ENCODE measurements at regions not wholly inside any gene's neighbourhood (a gene's known extent, or its start where the extent isn't known, plus 50 kb on each side); places are given as distances from the start of the nearest gene placed in this dataset.

DNA sequence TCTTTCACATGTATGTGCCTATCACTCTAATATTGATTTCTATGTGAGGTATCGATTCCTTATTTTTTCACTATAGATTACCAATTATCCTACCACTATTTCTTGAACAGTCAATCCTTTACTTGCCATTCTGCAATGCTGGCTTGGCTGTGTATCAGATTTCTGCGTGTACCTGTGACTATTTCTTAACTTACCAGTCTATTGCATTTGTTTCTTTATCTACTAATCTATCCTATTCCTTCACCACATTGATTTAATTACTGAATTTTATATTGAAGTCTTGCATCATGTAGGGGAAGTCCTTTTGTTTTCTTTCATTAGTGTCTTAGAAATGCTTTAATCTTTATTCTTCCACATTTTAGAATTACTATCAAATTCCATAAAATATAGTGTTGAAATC, 684.8 kb downstream of the LRRC70 start:
- Mint-ChIP-seq H3K36me3 (no peaks in the 10 kb centered on the region), H3K4me3 (no peak overlapping the region), H3K27ac (no peak overlapping the region), H3K27me3 (no peaks in the 10 kb centered on the region), H3K4me1 (no peaks in the 10 kb centered on the region), H3K9me3 (peaks cover 0 to 2% of the 10 kb centered on the region in 2 donors)
- DNase-seq, result no peak
- no peak for ATAC-seq (replicated peaks)

DNA sequence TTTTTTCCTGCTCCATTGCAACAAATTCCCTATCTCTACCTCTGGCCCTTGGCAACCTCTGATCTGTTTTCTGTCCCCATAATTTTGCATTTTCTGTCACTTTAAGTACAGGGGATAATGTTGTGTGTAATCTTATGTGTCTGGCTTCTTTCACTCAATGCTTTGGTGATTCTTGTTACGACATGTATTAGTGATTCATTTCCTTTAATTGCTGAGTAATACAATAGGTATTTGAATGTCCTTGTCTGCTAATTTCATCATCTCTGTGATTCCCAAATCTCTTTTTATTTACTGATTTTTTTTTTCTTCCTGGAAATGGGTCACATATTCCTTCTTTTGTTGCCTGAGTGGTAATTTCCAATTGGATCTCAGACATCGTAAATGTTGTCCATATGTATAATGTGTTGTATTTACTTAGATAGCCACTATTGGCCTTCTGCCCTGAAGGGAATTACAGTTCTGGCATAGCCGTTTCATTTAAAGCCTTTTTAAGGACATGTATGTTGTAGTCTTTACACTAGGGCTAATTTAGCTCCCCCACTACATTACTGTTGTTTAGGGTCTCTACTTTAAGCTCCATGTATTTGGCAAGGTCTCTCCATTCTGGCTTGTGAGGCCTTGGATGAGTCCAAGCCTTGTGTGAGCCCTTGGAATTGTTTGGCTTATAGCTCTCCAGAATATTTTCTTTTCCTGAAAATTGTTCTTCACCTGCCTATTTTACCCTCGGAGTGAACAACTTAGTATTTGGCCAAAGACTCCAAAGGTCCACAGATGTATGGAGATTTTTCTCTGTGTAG, 683.8 kb downstream of the LRRC70 start:
- DNase-seq, result no peak
- Mint-ChIP-seq H3K27ac (no peak overlapping the region), H3K9me3 (peaks cover 0 to 3% of the 10 kb centered on the region in 2 donors), H3K4me1 (no peaks in the 10 kb centered on the region), H3K36me3 (no peaks in the 10 kb centered on the region), H3K4me3 (no peak overlapping the region), H3K27me3 (no peaks in the 10 kb centered on the region)
- ATAC-seq (replicated peaks), result no peak

DNA sequence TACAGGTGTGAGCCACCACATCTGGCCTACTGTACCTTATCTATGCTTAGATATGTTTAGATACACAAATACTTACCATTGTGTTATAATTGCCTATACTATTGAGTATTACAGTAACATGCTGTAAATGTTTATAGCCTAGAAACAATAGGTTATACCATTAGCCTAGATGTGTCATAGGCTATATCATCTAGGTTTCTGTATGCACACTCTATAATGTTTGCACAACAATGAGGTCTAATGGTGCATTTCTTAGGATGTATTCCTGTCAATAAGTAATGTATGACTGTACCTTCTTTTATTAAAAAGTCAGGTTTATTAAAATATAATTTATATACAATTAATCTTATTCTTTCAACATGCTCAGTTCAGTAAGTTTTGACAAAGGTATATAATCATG, 683.1 kb downstream of the LRRC70 start:
- Mint-ChIP-seq H3K4me1 (no peaks in the 10 kb centered on the region), H3K27me3 (no peaks in the 10 kb centered on the region), H3K9me3 (peaks cover 0 to 3% of the 10 kb centered on the region in 2 donors), H3K36me3 (no peaks in the 10 kb centered on the region), H3K27ac (no peak overlapping the region), H3K4me3 (no peak overlapping the region)
- DNase-seq, result no peak
- no peak for ATAC-seq (replicated peaks)

DNA sequence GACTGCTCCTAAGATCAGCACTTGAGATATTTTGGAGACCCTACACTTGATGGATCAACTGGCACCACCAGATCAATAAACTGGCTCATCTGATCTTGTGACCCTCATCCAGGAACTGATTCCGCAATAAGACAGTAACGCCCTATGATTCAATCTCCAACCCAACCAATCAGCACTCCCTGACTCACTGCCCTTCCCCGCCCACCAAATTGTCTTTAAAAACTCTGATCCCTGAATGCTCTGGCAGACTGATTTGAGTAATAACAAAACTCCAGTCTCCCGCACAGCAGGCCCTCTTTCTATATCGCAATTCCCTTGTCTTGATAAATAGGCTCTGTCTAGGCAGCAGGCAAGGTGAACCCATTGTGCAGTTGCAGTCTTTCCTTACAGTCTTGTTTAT, 677.0 kb downstream of the LRRC70 start:
- Mint-ChIP-seq H3K4me3 (no peak overlapping the region), H3K9me3 (peaks cover 3 to 10% of the 10 kb centered on the region in 2 donors), H3K36me3 (no peaks in the 10 kb centered on the region), H3K4me1 (no peaks in the 10 kb centered on the region), H3K27ac (no peak overlapping the region), H3K27me3 (no peaks in the 10 kb centered on the region)
- ATAC-seq (replicated peaks) (no peak), DNase-seq (no peak)

DNA sequence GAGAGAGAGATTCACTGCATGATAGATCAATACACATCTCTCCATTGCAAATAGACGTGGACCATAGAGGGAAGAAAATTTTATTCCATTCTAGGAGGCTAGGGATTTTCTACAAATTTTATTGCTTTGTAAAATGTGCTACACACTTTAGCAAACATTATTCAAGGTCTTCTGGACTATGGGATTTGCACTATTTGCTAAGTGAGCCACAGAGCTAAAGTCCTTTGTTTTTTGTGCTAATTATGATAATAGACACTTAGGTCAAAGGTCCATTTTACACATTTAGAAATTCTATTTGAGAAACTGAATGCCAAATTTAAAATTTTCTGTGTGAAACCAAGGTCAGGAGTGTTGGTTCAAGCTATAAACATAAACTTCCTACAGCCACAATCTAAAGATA, 672.3 kb downstream of the LRRC70 start:
- H3K9me3 Mint-ChIP-seq, result peaks cover 2 to 10% of the 10 kb centered on the region in 2 donors
- no peak overlapping the region for H3K27ac Mint-ChIP-seq
- H3K36me3 Mint-ChIP-seq, result no peaks in the 10 kb centered on the region
- H3K4me3 Mint-ChIP-seq, result no peak overlapping the region
- DNase-seq (no peak), ATAC-seq (replicated peaks) (no peak)
- no peaks in the 10 kb centered on the region for H3K27me3 Mint-ChIP-seq
- no peaks in the 10 kb centered on the region for H3K4me1 Mint-ChIP-seq

DNA sequence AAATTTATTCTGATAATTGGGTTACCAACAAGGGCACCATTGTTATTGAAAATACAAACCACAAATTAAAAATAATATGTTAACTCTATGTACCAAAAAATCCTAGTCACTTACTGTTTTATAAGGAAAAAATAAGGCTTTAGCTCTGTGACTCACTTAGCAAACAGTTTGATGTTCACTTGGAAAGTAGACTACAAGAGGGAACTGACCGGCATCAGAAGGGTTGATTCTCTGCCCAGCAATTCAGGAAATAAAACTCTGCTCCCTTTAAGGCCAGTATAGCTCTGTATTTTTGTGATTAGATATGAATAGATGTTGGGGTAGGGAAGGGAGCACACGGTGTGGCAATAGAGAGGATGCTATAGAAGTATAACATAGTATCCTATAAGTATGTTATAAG, 671.3 kb downstream of the LRRC70 start:
- H3K4me3 Mint-ChIP-seq, result no peak overlapping the region
- peaks cover 2 to 6% of the 10 kb centered on the region in 2 donors for H3K9me3 Mint-ChIP-seq
- DNase-seq, result no peak
- no peaks in the 10 kb centered on the region for H3K4me1 Mint-ChIP-seq
- H3K27me3 Mint-ChIP-seq, result no peaks in the 10 kb centered on the region
- no peak overlapping the region for H3K27ac Mint-ChIP-seq
- no peak for ATAC-seq (replicated peaks)
- H3K36me3 Mint-ChIP-seq, result no peaks in the 10 kb centered on the region

- no peak for DNase-seq
- Mint-ChIP-seq H3K9me3 (no peaks in the 10 kb centered on the region), H3K4me3 (no peak overlapping the region), H3K36me3 (no peaks in the 10 kb centered on the region), H3K27ac (no peak overlapping the region), H3K4me1 (no peaks in the 10 kb centered on the region), H3K27me3 (no peaks in the 10 kb centered on the region)
- ATAC-seq (replicated peaks), result no peak
Observed at GRCh38 chr5:63247651-63248050, 669.0 kb downstream of the LRRC70 start.

DNA sequence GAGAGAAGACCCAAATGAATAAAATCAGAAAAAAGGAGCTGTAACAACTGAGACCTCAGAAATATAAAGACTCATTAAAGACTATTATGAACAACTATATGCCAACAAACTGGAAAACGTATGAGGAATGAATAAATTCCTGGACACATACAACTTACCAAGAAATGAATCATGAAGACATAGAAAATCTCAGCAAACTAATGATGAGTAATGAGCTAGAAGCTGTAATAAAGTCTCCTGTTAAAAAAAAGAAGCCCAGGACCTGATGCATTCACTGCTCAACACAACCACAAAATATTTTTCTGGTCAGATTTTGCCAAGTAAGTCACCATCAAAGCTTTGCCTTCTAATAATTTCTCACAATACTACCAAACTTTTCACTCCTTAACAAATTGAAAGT, 666.7 kb downstream of the LRRC70 start:
- H3K4me1 Mint-ChIP-seq, result no peaks in the 10 kb centered on the region
- H3K27ac Mint-ChIP-seq, result no peak overlapping the region
- H3K9me3 Mint-ChIP-seq, result no peaks in the 10 kb centered on the region
- H3K27me3 Mint-ChIP-seq, result no peaks in the 10 kb centered on the region
- ATAC-seq (replicated peaks), result no peak
- no peaks in the 10 kb centered on the region for H3K36me3 Mint-ChIP-seq
- H3K4me3 Mint-ChIP-seq, result no peak overlapping the region
- no peak for DNase-seq

DNA sequence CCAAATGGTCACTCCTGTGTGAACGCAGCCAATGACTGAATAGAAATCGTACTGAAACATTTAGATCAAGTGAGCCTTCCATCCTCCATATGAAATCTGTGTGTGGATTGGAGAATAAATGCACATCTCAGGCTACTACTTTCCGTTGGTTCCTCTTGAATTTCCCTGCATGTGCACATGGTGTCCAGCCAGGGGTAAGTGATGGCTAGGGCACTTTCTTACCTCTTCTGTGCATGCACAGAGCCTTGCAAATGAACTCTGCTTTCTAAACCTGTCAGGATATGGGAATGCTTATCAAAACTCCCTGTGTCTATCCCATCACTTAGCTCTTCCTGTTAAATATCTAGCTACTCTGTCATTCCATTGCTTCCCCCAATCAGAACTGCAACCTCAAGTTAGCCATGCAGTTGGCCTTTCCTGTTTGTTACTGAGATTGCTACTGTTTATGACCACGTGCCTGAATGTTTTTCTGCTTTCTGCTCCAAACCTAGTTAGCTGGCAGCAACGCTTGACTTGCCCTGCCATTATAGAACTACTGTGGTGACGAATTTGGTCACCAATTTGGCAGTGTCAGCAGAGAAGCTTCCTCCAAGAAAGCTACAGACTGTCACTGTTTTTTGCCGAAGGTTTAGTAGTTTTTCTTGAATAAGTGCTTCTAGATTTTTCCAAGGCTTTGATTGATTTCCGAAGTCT, 661.6 kb downstream of the LRRC70 start:
- DNase-seq (no peak), ATAC-seq (replicated peaks) (no peak)
- Mint-ChIP-seq H3K4me1 (no peaks in the 10 kb centered on the region), H3K27ac (no peak overlapping the region), H3K9me3 (no peaks in the 10 kb centered on the region), H3K4me3 (no peak overlapping the region), H3K36me3 (no peaks in the 10 kb centered on the region), H3K27me3 (no peaks in the 10 kb centered on the region)

GRCh38 chr5:63233911-63234310, 655.3 kb downstream of the LRRC70 start:
- no peak overlapping the region for H3K27ac Mint-ChIP-seq
- H3K4me3 Mint-ChIP-seq, result no peak overlapping the region
- no peaks in the 10 kb centered on the region for H3K36me3 Mint-ChIP-seq
- no peaks in the 10 kb centered on the region for H3K4me1 Mint-ChIP-seq
- H3K9me3 Mint-ChIP-seq, result peaks cover 0 to 1% of the 10 kb centered on the region in 2 donors
- ATAC-seq (replicated peaks), result no peak
- H3K27me3 Mint-ChIP-seq, result no peaks in the 10 kb centered on the region
- DNase-seq, result no peak

DNA sequence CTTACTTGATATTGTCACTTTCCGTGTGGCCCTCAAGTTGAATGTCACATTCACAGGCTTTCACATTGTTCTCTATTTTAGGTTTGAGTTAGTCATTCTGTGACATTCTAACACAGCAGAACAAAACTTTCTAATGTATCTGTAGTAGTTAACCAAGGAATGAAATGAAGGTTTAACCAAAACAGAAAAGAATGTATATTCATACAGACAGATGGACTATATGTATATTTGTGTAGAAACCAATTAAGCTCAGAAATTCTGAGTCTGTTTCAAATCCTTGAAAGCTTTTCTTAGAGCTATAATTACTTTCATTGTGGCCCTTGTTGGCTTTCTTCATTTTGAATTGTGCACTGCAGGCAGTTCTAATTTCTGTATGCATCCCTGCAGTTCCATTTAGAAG, 654.7 kb downstream of the LRRC70 start:
- H3K4me1 Mint-ChIP-seq, result no peaks in the 10 kb centered on the region
- no peaks in the 10 kb centered on the region for H3K36me3 Mint-ChIP-seq
- ATAC-seq (replicated peaks), result no peak
- peaks cover 0 to 1% of the 10 kb centered on the region in 2 donors for H3K9me3 Mint-ChIP-seq
- no peaks in the 10 kb centered on the region for H3K27me3 Mint-ChIP-seq
- no peak overlapping the region for H3K4me3 Mint-ChIP-seq
- no peak overlapping the region for H3K27ac Mint-ChIP-seq
- no peak for DNase-seq

DNA sequence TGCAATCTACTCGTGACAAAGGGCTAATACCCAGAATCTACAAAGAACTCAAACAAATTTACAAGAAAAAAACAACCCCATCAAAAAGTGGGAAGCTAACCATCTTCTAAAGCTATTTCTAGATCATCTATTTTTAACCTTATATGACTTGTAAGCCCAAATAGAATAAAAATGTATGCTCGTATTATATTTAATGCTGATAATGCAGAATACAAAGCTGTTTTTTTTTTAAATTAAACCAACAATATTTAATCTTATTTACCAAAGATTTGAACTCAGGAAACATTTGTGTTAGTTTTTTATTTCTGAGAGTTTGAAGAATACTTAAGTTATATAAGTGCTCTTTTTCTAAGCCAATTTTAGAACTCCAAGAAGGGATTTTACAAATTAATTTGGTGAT, 652.1 kb downstream of the LRRC70 start:
- Mint-ChIP-seq H3K4me3 (no peak overlapping the region), H3K9me3 (peaks cover 0 to 1% of the 10 kb centered on the region in 2 donors), H3K27me3 (no peaks in the 10 kb centered on the region), H3K27ac (no peak overlapping the region), H3K36me3 (no peaks in the 10 kb centered on the region), H3K4me1 (no peaks in the 10 kb centered on the region)
- DNase-seq (no peak), ATAC-seq (replicated peaks) (no peak)

GRCh38 chr5:63228154-63228553, 649.5 kb downstream of the LRRC70 start:
- no peak for DNase-seq
- Mint-ChIP-seq H3K9me3 (peaks cover 0 to 1% of the 10 kb centered on the region in 2 donors), H3K36me3 (no peaks in the 10 kb centered on the region), H3K4me3 (no peak overlapping the region), H3K27ac (no peak overlapping the region), H3K27me3 (no peaks in the 10 kb centered on the region), H3K4me1 (no peaks in the 10 kb centered on the region)
- no peak for ATAC-seq (replicated peaks)

DNA sequence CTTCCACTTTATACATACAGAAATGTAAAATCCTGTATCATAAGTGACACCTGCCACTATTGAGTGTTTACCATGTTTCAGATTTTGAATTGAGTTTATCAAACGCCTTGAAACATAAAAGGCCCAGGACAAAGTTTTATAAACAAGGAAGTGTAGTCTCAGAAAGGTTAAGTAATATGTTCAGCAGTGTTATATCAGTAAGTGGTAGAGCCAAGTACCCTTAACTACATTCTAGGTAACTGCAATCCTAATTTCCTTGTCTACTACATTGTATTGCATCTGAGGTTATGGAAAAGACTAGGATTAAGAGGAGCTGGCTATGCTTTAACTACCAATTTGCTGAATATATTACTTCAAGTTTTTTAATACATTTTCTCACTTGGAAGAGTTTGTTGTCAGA, 641.6 kb downstream of the LRRC70 start:
- no peaks in the 10 kb centered on the region for H3K27me3 Mint-ChIP-seq
- no peaks in the 10 kb centered on the region for H3K36me3 Mint-ChIP-seq
- H3K9me3 Mint-ChIP-seq, result no peaks in the 10 kb centered on the region
- no peak overlapping the region for H3K27ac Mint-ChIP-seq
- no peaks in the 10 kb centered on the region for H3K4me1 Mint-ChIP-seq
- DNase-seq, result no peak
- no peak overlapping the region for H3K4me3 Mint-ChIP-seq
- no peak for ATAC-seq (replicated peaks)

GRCh38 chr5:63217422-63217821, 638.8 kb downstream of the LRRC70 start:
- Mint-ChIP-seq H3K27ac (no peak overlapping the region), H3K9me3 (peaks cover 0 to 2% of the 10 kb centered on the region in 2 donors), H3K36me3 (no peaks in the 10 kb centered on the region), H3K4me3 (no peak overlapping the region), H3K4me1 (no peaks in the 10 kb centered on the region), H3K27me3 (no peaks in the 10 kb centered on the region)
- ATAC-seq (replicated peaks) (no peak), DNase-seq (no peak)

All from stimulated activated naive B cell treated with anti-CD40 and anti-IgM and Interleukin-4, amounts not matched to agents 10 μg/mL and 1 μg/mL and 100 μg/mL, for 72 hours (primary cell).